HFF-Myc (cell line): ENCODE measurements at regions not wholly inside any gene's neighbourhood (a gene's known extent, or its start where the extent isn't known, plus 50 kb on each side); places are given as distances from the start of the nearest gene placed in this dataset.

ENCODE experiments used
- DNase-seq: peaks from one replicate; pipeline ENCODE4 v3.0.0-alpha.2; 2011; ENCODE audit warnings: low read depth; ENCODE audit errors: extremely low read depth
- H3K4me3 ChIP-seq: replicated peaks from 2 replicates; pipeline ENCODE4 v1.5.1; 2011; ENCODE audit warnings: low read depth, mild to moderate bottlenecking, control low read depth, low read length
- TF ChIP-seq, protein P1 (sequence below): IDR thresholded peaks from 2 replicates; pipeline ENCODE4 v1.5.1; 2012; ENCODE audit warnings: mild to moderate bottlenecking, low read depth, low read length, control low read depth; ENCODE audit errors: missing control alignments

DNA sequence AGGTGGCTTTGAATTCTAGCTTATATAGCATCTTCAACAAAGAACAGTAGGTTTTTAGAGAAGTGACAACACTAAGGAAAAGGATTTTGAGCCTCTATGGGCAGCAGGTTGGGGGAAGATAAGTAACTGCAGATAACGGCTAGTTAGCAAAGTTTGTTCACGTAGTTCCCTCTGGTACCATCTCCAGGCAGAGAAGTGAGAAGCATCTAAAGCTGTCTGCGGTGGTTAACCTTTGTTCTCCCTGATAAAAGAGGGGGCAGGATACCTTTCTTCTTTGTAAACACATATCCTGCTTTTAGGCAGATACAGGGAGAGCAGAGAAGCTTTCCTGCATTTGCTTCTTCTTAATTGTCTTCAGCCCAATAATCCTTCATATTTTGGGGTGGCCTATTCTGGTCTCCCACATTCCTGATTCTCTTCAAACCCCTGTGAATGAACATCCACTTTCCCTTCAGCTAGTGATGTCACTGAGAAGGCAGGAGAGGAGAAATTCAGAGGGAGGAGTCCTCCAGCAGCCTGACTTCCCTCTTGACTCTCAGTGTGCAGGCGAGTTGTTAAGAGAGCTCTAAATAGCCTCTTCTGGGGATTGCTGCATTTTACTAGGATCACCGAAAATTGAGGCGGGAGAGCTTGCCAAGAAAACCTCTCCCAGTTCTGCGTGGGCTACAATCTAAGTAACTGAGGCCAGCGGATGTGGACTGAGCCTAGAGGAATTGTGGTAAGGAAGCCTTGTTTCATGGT is 393.7 kb upstream of the C2CD4B start:
- no peak overlapping the region for H3K4me3 ChIP-seq
- DNase-seq = no peak
- TF ChIP-seq, protein P1, sequence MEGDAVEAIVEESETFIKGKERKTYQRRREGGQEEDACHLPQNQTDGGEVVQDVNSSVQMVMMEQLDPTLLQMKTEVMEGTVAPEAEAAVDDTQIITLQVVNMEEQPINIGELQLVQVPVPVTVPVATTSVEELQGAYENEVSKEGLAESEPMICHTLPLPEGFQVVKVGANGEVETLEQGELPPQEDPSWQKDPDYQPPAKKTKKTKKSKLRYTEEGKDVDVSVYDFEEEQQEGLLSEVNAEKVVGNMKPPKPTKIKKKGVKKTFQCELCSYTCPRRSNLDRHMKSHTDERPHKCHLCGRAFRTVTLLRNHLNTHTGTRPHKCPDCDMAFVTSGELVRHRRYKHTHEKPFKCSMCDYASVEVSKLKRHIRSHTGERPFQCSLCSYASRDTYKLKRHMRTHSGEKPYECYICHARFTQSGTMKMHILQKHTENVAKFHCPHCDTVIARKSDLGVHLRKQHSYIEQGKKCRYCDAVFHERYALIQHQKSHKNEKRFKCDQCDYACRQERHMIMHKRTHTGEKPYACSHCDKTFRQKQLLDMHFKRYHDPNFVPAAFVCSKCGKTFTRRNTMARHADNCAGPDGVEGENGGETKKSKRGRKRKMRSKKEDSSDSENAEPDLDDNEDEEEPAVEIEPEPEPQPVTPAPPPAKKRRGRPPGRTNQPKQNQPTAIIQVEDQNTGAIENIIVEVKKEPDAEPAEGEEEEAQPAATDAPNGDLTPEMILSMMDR = no peak

DNA sequence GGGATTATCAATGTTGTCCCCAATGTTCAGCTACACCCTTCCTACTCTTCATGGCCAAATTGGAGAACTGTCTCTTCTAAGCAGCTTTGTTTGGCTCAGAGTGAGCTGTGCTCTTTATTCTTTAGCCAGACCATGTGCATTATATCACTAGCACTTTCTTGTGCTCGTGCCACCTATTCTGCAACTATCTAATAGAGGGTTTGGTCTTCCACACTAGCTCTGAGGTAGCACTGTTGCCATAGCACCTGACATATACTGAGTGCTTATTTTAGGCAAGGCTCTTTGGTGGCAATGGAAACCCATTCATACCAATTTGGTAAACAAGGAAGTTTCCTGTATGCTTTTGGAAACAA is 394.3 kb upstream of the C2CD4B start:
- DNase-seq = no peak
- TF ChIP-seq, protein P1 = no peak

DNA sequence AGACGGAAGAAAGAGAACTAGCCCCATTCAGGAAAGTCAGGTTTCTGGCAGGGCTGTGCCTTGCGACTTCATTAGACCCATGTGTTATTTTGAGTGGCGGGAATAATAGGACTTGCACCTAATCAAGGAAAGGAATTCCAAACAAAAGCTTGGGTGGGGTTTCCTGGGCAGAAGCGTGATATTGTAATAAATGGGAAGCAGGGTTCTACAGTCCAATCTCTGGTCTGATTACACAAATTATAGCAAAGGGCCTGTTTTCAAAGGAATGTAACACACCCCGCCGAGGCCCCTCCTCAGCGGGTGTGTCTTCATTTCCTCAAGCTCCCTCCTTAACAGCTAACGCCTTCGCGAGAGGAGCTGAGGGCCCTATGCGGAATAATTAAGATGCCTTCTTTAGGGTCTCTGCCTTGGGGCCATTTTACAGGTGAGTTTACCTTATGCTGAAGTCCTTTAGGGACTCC is 396.0 kb upstream of the C2CD4B start:
- TF ChIP-seq, protein P1 = no peak

More for the DNA sequence above, 394.3 kb upstream of the C2CD4B start:
- no peak overlapping the region for H3K4me3 ChIP-seq

DNA sequence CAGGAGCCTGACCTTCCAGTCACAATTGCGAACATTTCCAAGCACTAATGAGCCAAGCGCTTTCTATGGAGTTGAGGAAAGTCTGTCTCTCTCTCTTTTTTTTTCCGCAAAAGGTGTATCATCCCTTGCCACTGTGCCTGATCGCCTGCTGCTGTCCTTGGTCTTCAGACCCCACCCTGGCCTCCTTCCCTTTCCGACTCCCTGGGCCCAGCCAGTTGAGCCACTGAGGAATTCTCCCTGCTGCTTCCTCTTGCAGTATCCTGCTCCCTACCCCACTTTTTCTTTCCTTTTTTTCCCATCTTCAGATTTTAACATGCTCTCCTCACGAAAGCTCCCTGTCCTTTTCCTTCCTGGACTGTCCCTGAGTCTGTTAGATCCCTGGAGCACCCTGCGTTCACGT is 396.5 kb upstream of the C2CD4B start:
- DNase-seq = no peak
- TF ChIP-seq, protein P1 = no peak
- H3K4me3 ChIP-seq = no peak overlapping the region

More for the DNA sequence above, 396.0 kb upstream of the C2CD4B start:
- DNase-seq = no peak
- no peak overlapping the region for H3K4me3 ChIP-seq

DNA sequence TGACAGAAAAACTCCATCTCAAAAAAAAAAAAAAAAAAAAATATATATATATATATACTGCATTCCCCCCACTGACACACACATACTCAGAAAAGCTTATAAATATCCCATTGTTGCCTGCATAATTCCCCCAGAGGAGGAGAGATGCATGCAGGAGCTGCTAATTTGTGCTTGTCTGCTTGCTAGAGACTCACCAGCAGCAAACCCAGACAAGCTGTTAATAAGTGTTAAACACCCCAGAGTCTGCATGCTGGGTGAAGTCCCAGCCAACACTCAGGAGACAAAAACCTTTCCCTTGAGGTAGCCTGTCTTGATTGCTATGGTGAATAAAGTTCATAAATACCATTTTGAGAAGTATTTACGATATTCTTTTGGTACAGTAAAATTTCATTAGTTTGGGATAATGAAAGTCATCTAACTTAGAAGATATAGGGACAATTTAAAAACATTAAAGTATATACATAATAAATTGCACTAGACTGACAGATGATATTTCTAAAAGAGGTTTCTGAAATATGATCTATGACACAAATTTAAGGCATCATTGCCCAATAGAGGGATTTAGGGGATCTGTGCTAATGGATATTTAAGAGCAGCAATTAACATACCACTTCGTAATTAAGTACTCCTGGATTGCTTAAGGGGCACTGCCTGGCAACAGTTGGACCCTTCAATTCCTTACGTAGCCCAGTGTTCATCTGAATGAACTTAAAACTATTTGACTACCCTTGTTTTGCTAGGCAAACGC is 400.0 kb upstream of the C2CD4B start:
- H3K4me3 ChIP-seq = no peak overlapping the region
- DNase-seq = no peak
- TF ChIP-seq, protein P1 = no peak

DNA sequence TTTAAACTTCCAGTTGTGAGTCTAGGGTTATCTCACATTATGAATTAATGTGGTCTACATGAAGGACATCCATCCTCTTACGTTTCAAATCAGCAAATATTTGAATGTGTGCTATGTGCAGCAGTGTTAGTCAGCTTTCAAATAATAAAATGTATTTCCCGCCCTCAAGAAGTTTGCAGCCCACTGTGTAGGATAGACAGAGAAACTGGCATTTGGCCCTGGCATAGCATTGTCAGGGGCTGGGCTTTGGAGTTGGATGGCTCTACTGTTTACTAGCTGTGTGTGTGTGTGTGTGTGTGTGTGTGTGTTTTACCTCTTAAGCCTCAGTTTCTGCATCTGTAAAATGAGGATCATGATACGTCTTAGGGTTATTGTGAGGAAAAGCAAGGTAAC is 400.5 kb upstream of the C2CD4B start:
- DNase-seq = no peak
- no peak overlapping the region for H3K4me3 ChIP-seq

More for the DNA sequence above, 400.5 kb upstream of the C2CD4B start:
- TF ChIP-seq, protein P1 = no peak
